ENCODE measurements at regions not wholly inside any gene's neighbourhood (a gene's known extent, or its start where the extent isn't known, plus 50 kb on each side); places are given as distances from the start of the nearest gene placed in this dataset.
"Not testable (repeated sequence)": the region's sequence is repeated elsewhere in the genome, so short reads cannot be mapped to it uniquely, and the experiment has no call there.

GRCh38 chr2:89170506-89171173 lies 479.2 kb downstream of the RPIA start:
- not testable (repeated sequence) for H3K4me2 ChIP-seq; H3K36me3 ChIP-seq; H3K9ac ChIP-seq; H3K9me3 ChIP-seq (replicated peaks in 1 of 11); H3K4me3 ChIP-seq; H4K20me1 ChIP-seq; H3K27me3 ChIP-seq; H3K27ac ChIP-seq
- H3K4me1 ChIP-seq: peaks cover 0 to 24% (median 5%) of the 10 kb centered on the region in 10 experiments; a peak in 9 of 20 replicates

- H3K4me3 ChIP-seq; H3K9me3 ChIP-seq (replicated peaks in 1 of 11); H3K27ac ChIP-seq; H4K20me1 ChIP-seq; H3K4me2 ChIP-seq; H3K36me3 ChIP-seq; H3K27me3 ChIP-seq; H3K9ac ChIP-seq: not testable (repeated sequence)
- H3K4me1 ChIP-seq: peaks cover 0 to 29% (median 7%) of the 10 kb centered on the region in 10 experiments; a peak in 10 of 20 replicates
Observed at GRCh38 chr2:89171174-89171519, 479.7 kb downstream of the RPIA start.

GRCh38 chr2:89177004-89177403 lies 485.5 kb downstream of the RPIA start:
- H4K20me1 ChIP-seq: not testable (repeated sequence)
- H3K27ac ChIP-seq: peak overlapping the region in 1 of 11 experiments; percentile 28; a peak in 4 of 22 replicates

DNA sequence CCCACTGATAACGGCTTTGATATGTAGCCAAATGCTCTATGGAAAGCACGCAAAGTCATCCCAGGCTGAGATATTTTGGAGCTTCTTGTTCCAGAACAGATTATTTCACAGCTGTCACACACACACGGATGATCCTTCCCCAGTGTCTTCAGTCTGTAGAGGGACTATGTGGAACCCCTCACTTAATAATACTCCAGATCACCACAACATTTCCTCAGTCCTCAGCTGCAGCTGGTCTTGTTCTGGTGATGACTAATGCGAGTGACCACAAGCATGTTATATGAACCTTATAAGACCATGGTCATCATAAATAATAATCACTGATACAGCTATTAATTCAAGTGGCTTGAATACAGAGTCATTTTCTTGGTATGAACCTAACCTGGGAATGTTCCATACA lies 490.7 kb downstream of the RPIA start:
- H3K9ac ChIP-seq; H3K4me3 ChIP-seq; H3K27me3 ChIP-seq; H3K4me2 ChIP-seq; H4K20me1 ChIP-seq; H3K9me3 ChIP-seq (replicated peaks in 1 of 11); H3K4me1 ChIP-seq; H3K36me3 ChIP-seq: not testable (repeated sequence)
- peak overlapping the region in 5 of 11 experiments; percentile 19 to 34 (median 25); a peak in 6 of 22 replicates for H3K27ac ChIP-seq

More at GRCh38 chr2:89177004-89177403, 485.5 kb downstream of the RPIA start:
- H3K27me3 ChIP-seq; H3K4me2 ChIP-seq; H3K9ac ChIP-seq; H3K9me3 ChIP-seq (replicated peaks in 1 of 11); H3K4me3 ChIP-seq; H3K36me3 ChIP-seq: not testable (repeated sequence)
- peaks cover 0 to 31% (median 9%) of the 10 kb centered on the region in 10 experiments; a peak in 11 of 20 replicates for H3K4me1 ChIP-seq

DNA sequence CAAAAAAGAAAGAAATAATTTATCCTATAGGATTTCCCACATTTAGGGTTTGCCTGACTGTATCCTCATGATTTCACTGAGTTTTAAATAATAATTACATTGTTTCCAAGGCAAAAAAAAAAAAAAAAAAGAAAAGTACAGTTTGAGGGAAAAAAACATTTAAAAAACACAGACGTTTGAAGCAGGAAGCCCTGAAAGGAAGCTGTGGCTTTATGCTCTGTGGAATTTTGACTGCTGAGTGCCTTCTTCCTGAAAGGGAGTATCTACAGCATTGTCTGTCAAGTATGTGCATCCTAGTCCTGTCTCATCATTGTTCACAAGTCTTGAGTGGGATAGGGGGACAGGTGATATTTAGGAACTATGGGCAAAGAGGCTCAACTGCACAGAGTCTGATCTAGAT lies 493.3 kb downstream of the RPIA start:
- not testable (repeated sequence) for H3K36me3 ChIP-seq; H3K4me3 ChIP-seq; H3K9me3 ChIP-seq (replicated peaks in 1 of 11); H3K27me3 ChIP-seq; H3K9ac ChIP-seq; H4K20me1 ChIP-seq; H3K4me1 ChIP-seq
- Histone ChIP-seq H3K27ac (peak overlapping the region in 8 of 11 experiments; percentile 23 to 68 (median 63); a peak in 14 of 22 replicates), H3K4me2 (peak overlapping the region in 3 of 11 experiments; percentile 16 to 30 (median 29); a peak in 2 of 22 replicates)

GRCh38 chr2:89195636-89196251 lies 504.3 kb downstream of the RPIA start:
- H3K9me3 ChIP-seq (replicated peaks in 1 of 11); H3K4me1 ChIP-seq; H3K27ac ChIP-seq; H3K4me2 ChIP-seq; H3K27me3 ChIP-seq; H3K9ac ChIP-seq; H3K36me3 ChIP-seq; H3K4me3 ChIP-seq; H4K20me1 ChIP-seq: not testable (repeated sequence)

DNA sequence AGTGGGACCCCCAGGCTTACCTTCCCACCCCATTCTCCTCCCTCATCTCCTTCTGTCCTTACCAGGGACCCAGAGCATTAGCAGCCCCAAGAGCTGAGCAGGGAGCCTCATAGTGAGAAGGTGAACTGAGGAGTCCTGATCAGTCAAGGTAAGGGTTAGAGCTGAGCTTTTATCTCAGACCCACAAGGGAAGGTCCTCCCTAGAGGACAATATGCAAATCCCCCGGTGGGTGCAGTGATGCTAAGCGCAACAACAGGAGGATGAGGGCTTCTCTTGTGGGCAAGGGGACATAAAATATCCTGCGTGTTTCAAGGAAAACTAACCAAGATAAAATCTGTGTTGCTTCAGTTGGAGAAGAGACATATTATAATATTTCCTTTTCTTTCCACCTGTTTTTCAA lies 505.2 kb downstream of the RPIA start:
- not testable (repeated sequence) for H3K9ac ChIP-seq; H3K9me3 ChIP-seq (replicated peaks in 1 of 11); H3K27ac ChIP-seq; H3K4me2 ChIP-seq; H3K4me3 ChIP-seq; H3K36me3 ChIP-seq; H3K4me1 ChIP-seq; H4K20me1 ChIP-seq; H3K27me3 ChIP-seq

GRCh38 chr2:89198026-89198425 lies 506.6 kb downstream of the RPIA start:
- not testable (repeated sequence) for H3K27ac ChIP-seq; H3K4me3 ChIP-seq; H3K4me2 ChIP-seq; H3K36me3 ChIP-seq; H4K20me1 ChIP-seq; H3K4me1 ChIP-seq; H3K27me3 ChIP-seq; H3K9ac ChIP-seq; H3K9me3 ChIP-seq (replicated peaks in 1 of 11)

DNA sequence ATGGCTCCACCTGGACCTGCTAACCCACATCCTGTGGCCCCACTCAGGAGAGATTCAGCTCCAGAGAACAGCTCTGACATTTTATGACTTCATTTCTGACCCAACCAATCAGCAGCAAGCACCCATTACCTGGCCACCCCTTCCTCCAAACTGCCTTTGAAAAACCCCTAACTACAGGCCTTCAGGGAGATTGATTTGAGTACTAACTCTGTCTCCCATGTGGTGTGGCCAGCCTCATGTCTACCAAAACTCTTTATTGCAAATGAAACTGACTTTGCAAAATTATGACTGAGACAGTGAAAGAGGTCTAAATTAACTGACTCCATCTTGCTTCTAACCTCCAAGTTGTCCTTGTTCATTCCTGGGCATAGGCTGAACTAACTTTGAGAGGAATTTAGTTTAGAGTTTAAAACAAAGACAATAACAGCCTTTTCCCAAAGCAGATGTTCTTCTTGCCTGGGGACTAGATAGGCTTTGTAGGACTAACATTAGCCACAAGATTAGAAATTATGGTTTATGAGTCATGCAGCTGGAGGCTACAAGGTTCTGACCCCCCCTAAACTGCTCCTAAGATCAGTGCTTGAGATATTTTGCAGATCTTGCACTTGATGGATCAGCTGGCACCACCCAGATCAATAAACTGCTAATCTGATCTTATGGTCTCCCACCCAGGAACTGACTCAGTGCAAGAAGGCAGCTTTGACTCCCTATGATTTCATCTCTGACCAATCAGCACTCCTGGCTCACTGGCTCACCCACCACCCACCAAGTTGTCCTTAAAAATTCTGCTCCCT lies 508.2 kb downstream of the RPIA start:
- H3K9ac ChIP-seq; H3K27ac ChIP-seq; H3K4me3 ChIP-seq; H3K4me2 ChIP-seq; H4K20me1 ChIP-seq; H3K36me3 ChIP-seq; H3K27me3 ChIP-seq; H3K9me3 ChIP-seq (replicated peaks in 1 of 11); H3K4me1 ChIP-seq: not testable (repeated sequence)

DNA sequence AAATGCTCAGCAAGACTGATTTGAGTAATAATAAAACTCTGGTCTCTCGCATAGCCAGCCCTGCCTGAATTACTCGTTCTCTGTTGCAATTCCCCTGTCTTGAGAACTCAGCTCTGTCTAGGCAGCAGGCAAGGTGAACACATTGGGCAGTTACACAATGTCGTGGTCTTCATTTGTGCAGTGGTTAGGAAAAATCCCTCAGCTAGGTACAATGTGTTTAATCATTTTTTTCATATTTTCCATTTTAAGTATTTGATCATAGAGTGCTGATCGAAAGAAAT lies 508.7 kb downstream of the RPIA start:
- H3K9ac ChIP-seq; H3K27me3 ChIP-seq; H3K4me3 ChIP-seq; H3K27ac ChIP-seq; H3K4me1 ChIP-seq; H3K36me3 ChIP-seq; H4K20me1 ChIP-seq; H3K4me2 ChIP-seq; H3K9me3 ChIP-seq (replicated peaks in 1 of 11): not testable (repeated sequence)

DNA sequence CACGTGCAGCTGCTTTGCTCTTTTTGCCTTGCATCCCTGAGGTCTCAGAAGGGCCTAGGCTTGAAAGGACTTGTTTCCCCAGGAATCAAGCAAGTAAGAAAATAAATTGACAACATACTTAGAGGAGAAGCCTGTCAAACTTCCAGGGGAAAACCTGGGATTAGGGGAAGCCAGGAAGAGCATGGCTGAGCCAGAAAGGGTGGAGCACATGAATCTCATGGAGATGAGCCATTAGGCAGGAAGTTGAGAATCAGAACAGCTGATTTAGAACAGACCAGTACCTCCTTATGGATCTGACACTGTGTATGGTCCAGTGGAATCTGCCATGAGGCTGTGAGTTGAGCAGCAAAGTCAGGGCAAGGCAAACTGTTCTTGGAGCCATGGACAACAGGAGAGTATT lies 511.0 kb downstream of the RPIA start:
- H3K4me1 ChIP-seq; H3K36me3 ChIP-seq; H3K4me3 ChIP-seq; H3K4me2 ChIP-seq; H3K27ac ChIP-seq; H4K20me1 ChIP-seq; H3K9ac ChIP-seq; H3K9me3 ChIP-seq (replicated peaks in 1 of 11); H3K27me3 ChIP-seq: not testable (repeated sequence)

DNA sequence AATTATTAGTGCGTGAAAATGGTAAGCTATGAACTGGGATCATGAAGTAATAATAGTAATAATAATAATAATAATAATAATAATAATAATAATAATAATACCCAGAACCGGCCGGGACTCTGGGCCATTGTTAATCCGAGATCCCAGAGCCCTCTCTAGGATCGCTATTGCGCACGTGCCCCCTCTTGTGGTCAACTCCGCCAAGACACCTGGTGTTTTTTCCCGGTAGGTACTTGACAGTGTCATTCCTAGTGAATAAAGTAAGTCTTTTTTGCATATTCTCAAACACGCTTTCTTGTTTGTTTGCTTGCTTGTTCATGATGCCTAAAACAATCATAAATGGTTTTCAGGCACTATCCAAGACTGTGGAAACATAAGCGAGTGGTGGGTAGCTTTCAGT lies 513.7 kb downstream of the RPIA start:
- peaks cover 0 to 11% (median 2%) of the 10 kb centered on the region in 10 experiments; a peak in 4 of 20 replicates for H3K4me1 ChIP-seq
- H3K9me3 ChIP-seq (replicated peaks in 1 of 11); H3K36me3 ChIP-seq; H3K9ac ChIP-seq; H3K27me3 ChIP-seq; H3K4me3 ChIP-seq; H3K4me2 ChIP-seq; H3K27ac ChIP-seq; H4K20me1 ChIP-seq: not testable (repeated sequence)

DNA sequence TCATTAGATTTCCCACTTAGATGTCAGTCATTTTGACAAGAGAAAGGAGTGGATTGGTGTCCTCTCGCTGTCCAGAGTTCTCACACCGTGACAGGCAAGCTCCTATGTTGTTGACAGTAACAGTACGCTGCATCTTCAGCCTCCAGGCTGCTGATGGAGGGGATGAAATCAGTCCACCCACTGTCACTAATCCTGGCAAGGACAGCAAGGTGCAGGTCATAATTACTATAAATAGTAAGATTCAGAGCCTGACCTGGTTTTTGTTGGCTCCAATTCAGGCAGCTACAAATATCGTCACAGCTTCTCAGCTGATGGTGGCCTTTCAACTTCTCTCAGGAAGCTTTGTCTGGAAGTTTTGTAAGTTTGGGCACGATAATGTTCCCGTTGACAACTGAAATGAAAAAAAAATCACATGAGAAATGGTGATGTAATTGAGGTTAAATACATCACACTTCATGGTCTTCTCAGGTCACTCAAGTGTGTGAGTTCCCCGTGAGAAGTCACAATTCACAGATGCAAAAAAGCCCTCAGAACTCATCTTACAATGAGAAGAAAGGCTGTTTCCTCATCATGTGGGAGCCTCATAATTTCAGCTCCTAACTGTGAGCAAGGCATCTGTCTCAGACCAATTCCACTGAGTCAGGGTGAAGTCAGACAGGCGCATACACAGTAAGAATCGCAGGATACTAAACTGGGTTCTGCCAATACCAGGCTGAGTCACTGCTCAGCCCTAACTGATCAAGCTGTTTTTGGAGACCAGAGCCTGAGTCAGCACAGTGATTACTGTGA lies 516.9 kb downstream of the RPIA start:
- not testable (repeated sequence) for H4K20me1 ChIP-seq; H3K4me3 ChIP-seq; H3K27me3 ChIP-seq; H3K9ac ChIP-seq; H3K9me3 ChIP-seq (replicated peaks in 1 of 11); H3K36me3 ChIP-seq
- Histone ChIP-seq H3K27ac (peak overlapping the region in 7 of 11 experiments; percentile 13 to 56 (median 43); a peak in 10 of 22 replicates), H3K4me2 (peak overlapping the region in 7 of 11 experiments; percentile 10 to 35 (median 18); a peak in 8 of 22 replicates), H3K4me1 (peaks cover 0 to 11% (median 2%) of the 10 kb centered on the region in 10 experiments; a peak in 5 of 20 replicates)

Measured in BLaER1 treated with 17β-estradiol and CSF1 and Interleukin-3, amounts not matched to agents 10 nM and 100 nM (cell line).